ENCODE measurements at regions not wholly inside any gene's neighbourhood (a gene's known extent, or its start where the extent isn't known, plus 50 kb on each side); places are given as distances from the start of the nearest gene placed in this dataset.

GRCh38 chr16:60682219-60682618 is 1354.0 kb downstream of the CDH8 start:
- TF ChIP-seq CTCF (IDR thresholded peaks at IDR 0.05) (no peak), POLR2A (IDR thresholded peaks at IDR 0.05) (no peak)
